Immature natural killer cell (primary cell): ENCODE measurements at regions not wholly inside any gene's neighbourhood (a gene's known extent, or its start where the extent isn't known, plus 50 kb on each side); places are given as distances from the start of the nearest gene placed in this dataset.
"Not testable (repeated sequence)": the region's sequence is repeated elsewhere in the genome, so short reads cannot be mapped to it uniquely, and the experiment has no call there.

Experiments
- DNase-seq, 3 donors: peaks; one replicate each; pipeline ENCODE4 v3.0.0; 2022; ENCODE audit warnings: mixed read lengths in 1 of 3
- H3K27ac Mint-ChIP-seq, 6 donors: one replicate each; pipeline ENCODE4 v1.8.0; 2020; ENCODE audit warnings: mixed read lengths in 6 of 6, mild to moderate bottlenecking in 5 of 6, inconsistent platforms in 4 of 6, moderate library complexity in 3 of 6
- H3K27me3 Mint-ChIP-seq, 3 donors: one replicate each; pipeline ENCODE4 v1.8.0; 2020 to 2021; ENCODE audit warnings: low read depth in 3 of 3, mild to moderate bottlenecking in 3 of 3, mixed read lengths in 3 of 3, moderate library complexity in 3 of 3, inconsistent platforms in 1 of 3
- H3K36me3 Mint-ChIP-seq, 3 donors: one replicate each; pipeline ENCODE4 v1.8.0; 2020; ENCODE audit warnings: mixed read lengths in 3 of 3, inconsistent platforms in 2 of 3, mild to moderate bottlenecking in 2 of 3
- H3K4me1 Mint-ChIP-seq, 2 donors: one replicate each; pipeline ENCODE4 v1.8.0; 2020; ENCODE audit warnings: inconsistent platforms in 2 of 2, mild to moderate bottlenecking in 2 of 2, mixed read lengths in 2 of 2, moderate library complexity in 1 of 2
- H3K4me3 Mint-ChIP-seq, 5 donors: one replicate each; pipeline ENCODE4 v1.8.0; 2020; ENCODE audit warnings: mild to moderate bottlenecking in 5 of 5, mixed read lengths in 5 of 5, inconsistent platforms in 3 of 5, moderate library complexity in 3 of 5
- H3K9me3 Mint-ChIP-seq, 6 donors: one replicate each; pipeline ENCODE4 v1.8.0; 2020; ENCODE audit warnings: mild to moderate bottlenecking in 6 of 6, mixed read lengths in 6 of 6, inconsistent platforms in 4 of 6, moderate library complexity in 3 of 6

DNA sequence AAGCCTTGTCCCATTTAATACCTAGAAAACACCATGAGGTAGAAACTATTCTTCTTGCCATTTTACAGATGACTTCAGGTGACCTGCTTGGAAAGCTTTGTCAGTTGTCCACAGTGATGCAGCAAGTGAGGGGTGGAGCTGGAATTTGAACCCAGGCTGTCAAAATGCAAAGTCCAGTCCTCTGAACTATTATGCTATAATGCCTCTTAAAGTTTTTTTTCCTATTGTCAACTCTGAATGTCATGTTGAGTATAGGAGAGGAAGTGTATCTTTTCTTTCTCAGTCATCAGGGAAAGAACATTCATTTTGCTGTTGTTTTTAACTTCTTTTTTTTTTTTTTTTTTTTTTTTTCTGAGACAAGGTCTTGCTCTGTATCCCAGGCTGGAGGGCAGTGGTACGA is 525.6 kb downstream of the XYLT1 start:
- Mint-ChIP-seq H3K27ac (no peak overlapping the region), H3K27me3 (peaks cover 3 to 5% (median 5%) of the 10 kb centered on the region in 3 donors), H3K36me3 (peaks cover 0 to 8% (median 0%) of the 10 kb centered on the region in 3 donors), H3K4me1 (no peaks in the 10 kb centered on the region), H3K4me3 (no peak overlapping the region), H3K9me3 (peaks cover 0 to 11% (median 5%) of the 10 kb centered on the region in 6 donors)
- DNase-seq = no peak

DNA sequence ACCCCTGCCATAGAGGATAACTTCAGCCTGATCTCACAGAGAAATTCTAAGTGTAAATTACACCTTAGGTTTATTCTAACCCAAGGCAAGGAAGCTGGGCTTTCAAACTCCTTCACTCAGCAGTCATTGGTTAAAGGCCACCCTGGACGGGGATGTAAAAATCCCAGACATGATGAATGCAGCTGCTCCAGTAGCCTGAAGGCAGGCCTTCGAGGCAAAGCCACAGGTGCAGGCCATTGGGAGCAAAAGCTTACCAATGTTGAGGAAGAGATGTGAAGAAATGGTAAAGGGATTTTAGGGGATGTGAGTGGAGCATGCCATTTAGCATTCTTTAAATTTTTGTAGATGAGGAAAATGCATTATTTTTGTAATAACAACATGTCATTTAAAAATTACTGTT is 514.4 kb downstream of the XYLT1 start:
- H3K36me3 Mint-ChIP-seq = no peaks in the 10 kb centered on the region
- peak overlapping the region in 1 of 6 donors; percentile 15 for H3K27ac Mint-ChIP-seq
- H3K9me3 Mint-ChIP-seq = no peaks in the 10 kb centered on the region
- DNase-seq = no peak
- H3K4me3 Mint-ChIP-seq = no peak overlapping the region
- H3K4me1 Mint-ChIP-seq = peaks cover 6 to 7% of the 10 kb centered on the region in 2 donors
- H3K27me3 Mint-ChIP-seq = peaks cover 0 to 8% (median 3%) of the 10 kb centered on the region in 3 donors

DNA sequence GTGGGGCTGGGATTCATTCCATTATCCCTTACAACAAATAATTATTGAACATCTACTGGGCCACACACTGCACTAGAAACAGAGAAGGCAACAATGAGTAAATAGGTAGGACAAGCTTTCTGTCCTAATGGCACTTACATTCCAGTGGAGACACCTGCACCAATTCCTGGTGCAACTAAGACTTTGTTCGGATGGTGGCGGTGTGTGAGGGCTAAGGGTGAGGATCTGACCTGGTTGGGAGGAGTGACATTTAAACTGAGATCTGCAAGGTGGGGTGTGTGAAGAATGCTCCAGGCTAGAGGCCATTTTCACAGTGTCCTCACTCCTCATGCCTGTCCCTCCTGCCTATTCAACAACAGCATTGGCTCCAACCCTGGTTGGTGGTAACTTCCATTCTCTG is 510.0 kb downstream of the XYLT1 start:
- no peak for DNase-seq
- no peaks in the 10 kb centered on the region for H3K9me3 Mint-ChIP-seq
- no peaks in the 10 kb centered on the region for H3K36me3 Mint-ChIP-seq
- H3K27me3 Mint-ChIP-seq = peaks cover 0 to 7% (median 7%) of the 10 kb centered on the region in 3 donors
- peaks cover 6 to 9% of the 10 kb centered on the region in 2 donors for H3K4me1 Mint-ChIP-seq
- no peak overlapping the region for H3K27ac Mint-ChIP-seq
- no peak overlapping the region for H3K4me3 Mint-ChIP-seq

DNA sequence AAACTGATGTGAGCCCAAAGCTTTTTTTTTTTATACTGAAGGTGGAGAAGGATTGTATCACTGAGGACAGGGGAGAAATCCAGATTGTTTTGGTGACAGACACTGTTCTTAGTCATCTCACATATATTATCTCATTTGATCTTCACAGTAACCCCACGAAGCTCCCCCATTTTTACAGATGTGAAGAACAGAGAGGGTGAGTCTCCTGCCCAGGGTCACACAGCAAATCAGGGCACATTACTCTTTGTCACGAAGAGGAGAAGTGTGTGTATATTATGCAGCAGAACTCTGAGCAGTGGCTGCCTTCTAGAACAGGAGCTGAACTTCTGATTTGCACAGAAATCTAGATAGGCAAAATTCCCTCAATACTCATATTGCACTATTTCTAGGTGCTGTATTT is 504.3 kb downstream of the XYLT1 start:
- peaks cover under 1 to 1% of the 10 kb centered on the region in 2 donors for H3K4me1 Mint-ChIP-seq
- no peak overlapping the region for H3K27ac Mint-ChIP-seq
- DNase-seq = no peak
- no peaks in the 10 kb centered on the region for H3K36me3 Mint-ChIP-seq
- peaks cover 0 to 3% (median 0%) of the 10 kb centered on the region in 6 donors for H3K9me3 Mint-ChIP-seq
- peaks cover 0 to 9% (median 2%) of the 10 kb centered on the region in 3 donors for H3K27me3 Mint-ChIP-seq
- no peak overlapping the region for H3K4me3 Mint-ChIP-seq

DNA sequence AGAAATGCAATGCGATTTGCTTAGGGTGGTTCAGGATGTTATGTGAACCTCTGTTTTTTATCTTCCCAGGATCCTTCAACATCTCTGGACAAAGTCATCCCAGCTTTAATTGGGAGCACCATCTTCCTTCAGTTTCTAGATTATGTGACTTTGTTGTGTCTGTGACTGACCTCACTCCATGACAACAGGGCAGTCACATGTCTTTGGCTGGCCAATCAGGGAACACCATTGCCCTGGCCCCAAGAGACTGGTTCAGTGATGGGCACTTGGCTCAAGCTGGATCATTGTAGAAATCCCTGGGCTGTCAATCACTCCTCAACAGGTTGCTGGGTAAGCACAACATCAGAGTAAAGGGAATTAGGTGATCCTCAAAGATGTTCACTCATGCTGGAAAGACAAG is 499.7 kb downstream of the XYLT1 start:
- H3K27ac Mint-ChIP-seq = no peak overlapping the region
- H3K9me3 Mint-ChIP-seq = peaks cover 0 to 2% (median 0%) of the 10 kb centered on the region in 6 donors
- no peaks in the 10 kb centered on the region for H3K36me3 Mint-ChIP-seq
- peaks cover 0 to 6% (median 2%) of the 10 kb centered on the region in 3 donors for H3K27me3 Mint-ChIP-seq
- H3K4me3 Mint-ChIP-seq = no peak overlapping the region
- no peak for DNase-seq
- no peaks in the 10 kb centered on the region for H3K4me1 Mint-ChIP-seq

DNA sequence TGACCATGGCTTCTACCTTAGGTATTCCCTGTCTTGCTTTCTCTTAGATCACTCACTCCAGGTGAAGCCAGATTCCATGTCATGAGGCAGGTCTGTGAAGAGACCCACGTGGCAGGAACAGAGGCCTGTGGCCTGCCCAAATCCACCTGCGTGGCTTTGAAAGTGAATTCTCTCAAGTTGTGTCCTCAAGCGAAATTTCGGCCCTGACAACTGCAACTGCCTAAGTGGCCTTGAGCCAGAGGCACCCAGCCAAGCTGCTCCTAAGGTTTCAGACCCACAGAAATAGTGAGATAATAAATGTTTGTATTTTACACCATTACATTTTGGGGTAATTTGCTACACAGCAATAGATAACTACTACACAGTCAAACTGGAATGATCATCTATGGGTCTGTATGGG is 497.9 kb downstream of the XYLT1 start:
- Mint-ChIP-seq H3K27me3 (peaks cover 0 to 4% (median 2%) of the 10 kb centered on the region in 3 donors), H3K4me1 (no peaks in the 10 kb centered on the region), H3K4me3 (no peak overlapping the region), H3K36me3 (no peaks in the 10 kb centered on the region), H3K9me3 (no peaks in the 10 kb centered on the region), H3K27ac (peak overlapping the region in 1 of 6 donors; percentile 22)
- DNase-seq = no peak

DNA sequence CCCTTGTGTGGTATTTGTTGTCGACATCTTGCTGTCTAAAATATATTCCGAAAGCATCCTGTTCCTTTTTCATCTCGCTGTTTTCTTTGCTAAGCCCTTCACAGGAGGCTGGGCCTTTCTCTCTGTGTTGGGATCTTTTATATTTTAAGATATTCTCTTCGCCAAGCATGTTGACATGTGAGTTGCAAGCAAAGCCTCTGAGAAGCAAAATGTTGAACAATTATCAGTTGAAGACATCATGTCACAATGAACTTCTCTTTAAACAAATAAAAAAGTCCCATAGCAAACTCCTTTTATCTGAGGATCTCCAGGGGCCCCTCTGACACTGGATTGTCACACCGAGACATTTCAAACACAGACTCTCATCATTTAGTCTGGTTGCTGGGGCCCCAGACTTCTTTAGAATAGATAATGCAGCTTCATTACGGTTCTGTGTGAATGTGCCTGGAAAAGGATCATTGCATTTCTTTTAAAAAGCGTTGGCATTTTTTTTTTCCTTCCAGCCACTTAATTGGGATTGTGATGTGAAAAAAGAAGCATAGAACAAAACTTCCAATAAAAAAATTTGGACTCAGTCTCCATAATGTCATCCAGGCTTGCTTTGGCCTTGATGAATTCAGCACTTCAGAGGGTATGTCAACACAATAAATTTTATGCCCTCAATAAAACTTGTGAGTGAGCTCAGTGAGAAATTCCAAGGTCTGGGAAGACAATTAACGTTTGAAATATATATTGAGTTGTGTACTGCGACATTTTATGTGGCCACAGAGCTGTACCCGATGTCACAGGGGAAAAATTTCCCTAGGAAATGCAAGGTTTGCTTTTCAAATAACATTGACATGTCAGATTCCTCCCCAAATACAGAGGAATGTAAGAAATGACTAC is 496.8 kb downstream of the XYLT1 start:
- Mint-ChIP-seq H3K27me3 (peaks cover 0 to 4% (median 2%) of the 10 kb centered on the region in 3 donors), H3K9me3 (no peaks in the 10 kb centered on the region), H3K4me3 (no peak overlapping the region), H3K27ac (no peak overlapping the region), H3K36me3 (no peaks in the 10 kb centered on the region), H3K4me1 (no peaks in the 10 kb centered on the region)
- DNase-seq = no peak

DNA sequence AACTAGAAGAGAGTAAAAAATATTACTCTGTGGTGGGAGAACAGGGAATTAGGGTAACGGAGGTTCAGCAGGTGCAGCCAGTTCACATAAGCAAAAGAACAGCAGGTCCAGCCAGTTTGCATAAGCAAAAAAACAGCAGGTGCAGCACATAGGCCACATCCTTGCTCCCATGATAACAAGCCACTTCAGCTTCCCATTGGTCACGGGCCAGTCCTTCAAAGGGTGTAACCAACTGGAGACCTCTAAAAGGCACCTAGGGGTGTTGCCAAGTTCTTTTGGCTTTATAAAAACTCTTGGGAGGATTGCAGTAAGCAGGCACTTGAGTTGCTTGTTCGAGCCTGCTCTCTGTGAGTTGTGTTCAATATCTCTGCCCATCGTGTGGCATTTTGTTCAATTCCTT is 488.1 kb downstream of the XYLT1 start:
- no peaks in the 10 kb centered on the region for H3K9me3 Mint-ChIP-seq
- H3K4me3 Mint-ChIP-seq = no peak overlapping the region
- peaks cover 22 to 31% of the 10 kb centered on the region in 2 donors for H3K4me1 Mint-ChIP-seq
- DNase-seq = no peak
- peaks cover 0 to 7% (median 4%) of the 10 kb centered on the region in 3 donors for H3K27me3 Mint-ChIP-seq
- peak overlapping the region in 2 of 6 donors; percentile 11 to 17 for H3K27ac Mint-ChIP-seq
- H3K36me3 Mint-ChIP-seq = peaks cover 0 to 4% (median 4%) of the 10 kb centered on the region in 3 donors

DNA sequence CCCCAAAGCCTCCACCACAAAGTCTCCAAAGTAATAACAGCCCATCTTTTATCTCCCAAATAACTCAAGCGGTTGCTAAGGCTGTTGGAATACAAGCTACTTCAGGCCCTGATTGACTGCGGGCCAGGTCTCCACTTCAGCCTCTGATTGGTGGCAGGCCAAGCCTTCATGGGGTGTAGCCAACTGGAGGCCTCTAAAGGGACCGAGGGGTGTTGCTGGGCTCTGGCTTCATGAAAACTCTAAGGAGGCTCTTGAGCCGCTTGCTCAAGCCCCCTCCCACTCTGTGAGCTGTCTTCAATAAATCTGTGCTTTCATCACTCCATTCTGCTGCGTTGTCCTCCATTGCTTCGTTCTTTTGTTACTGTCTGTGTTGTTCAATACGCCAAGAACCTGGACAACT is 487.2 kb downstream of the XYLT1 start:
- H3K9me3 Mint-ChIP-seq = no peaks in the 10 kb centered on the region
- H3K4me3 Mint-ChIP-seq = no peak overlapping the region
- H3K4me1 Mint-ChIP-seq = peaks cover 22 to 31% of the 10 kb centered on the region in 2 donors
- peaks cover 0 to 7% (median 4%) of the 10 kb centered on the region in 3 donors for H3K27me3 Mint-ChIP-seq
- DNase-seq = no peak
- H3K36me3 Mint-ChIP-seq = peaks cover 0 to 4% (median 4%) of the 10 kb centered on the region in 3 donors
- peak overlapping the region in 4 of 6 donors; percentile 35 to 96 (median 72) for H3K27ac Mint-ChIP-seq

DNA sequence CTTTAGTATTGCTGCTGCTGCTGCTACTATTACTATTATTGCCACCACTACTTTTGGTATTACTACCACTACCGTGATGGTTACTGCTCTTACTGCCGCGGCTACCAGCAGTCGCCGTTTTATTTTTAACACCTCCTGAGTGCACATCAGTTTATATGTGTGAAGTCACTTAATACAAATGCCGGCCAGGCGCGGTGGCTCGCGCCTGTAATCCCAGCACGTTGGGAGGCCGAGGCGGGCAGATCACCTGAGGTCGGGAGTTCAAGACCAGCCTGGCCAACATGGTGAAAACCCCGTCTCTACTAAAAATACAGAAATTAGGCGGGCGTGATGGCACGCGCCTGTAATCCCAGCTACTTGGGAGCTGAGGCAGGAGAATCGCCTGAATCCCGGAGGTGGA is 486.7 kb downstream of the XYLT1 start:
- not testable (repeated sequence) for H3K36me3 Mint-ChIP-seq, H3K27me3 Mint-ChIP-seq, DNase-seq, H3K9me3 Mint-ChIP-seq
- Mint-ChIP-seq H3K27ac (peak overlapping the region in 4 of 6 donors; percentile 91 to 96 (median 94)), H3K4me3 (peak overlapping the region in 1 of 5 donors; percentile 75), H3K4me1 (peaks cover 22 to 31% of the 10 kb centered on the region in 2 donors)

DNA sequence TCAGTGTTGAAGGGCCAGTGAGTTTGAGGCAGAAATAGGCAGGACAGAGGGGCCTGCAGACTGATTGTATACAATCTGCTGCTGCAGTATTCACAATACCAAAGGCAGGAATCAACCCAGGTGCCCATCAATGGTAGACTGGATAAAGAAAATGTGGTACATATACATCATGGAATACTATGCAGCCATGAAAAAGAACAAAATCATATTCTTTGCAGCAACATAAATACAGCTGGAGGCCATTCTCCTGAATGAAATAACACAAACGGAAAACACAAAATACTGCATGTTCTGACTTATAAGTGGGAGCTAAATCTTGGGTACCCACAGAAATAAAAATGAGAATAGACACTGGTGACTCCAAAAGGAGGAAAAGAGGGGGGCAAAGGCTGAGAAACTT is 485.1 kb downstream of the XYLT1 start:
- Mint-ChIP-seq H3K9me3 (no peaks in the 10 kb centered on the region), H3K27ac (peak overlapping the region in 5 of 6 donors; percentile 73 to 96 (median 92)), H3K36me3 (peaks cover 0 to 4% (median 4%) of the 10 kb centered on the region in 3 donors), H3K27me3 (peaks cover 1 to 7% (median 4%) of the 10 kb centered on the region in 3 donors), H3K4me3 (peak overlapping the region in 1 of 5 donors; percentile 75), H3K4me1 (peaks cover 22 to 31% of the 10 kb centered on the region in 2 donors)
- no peak for DNase-seq

DNA sequence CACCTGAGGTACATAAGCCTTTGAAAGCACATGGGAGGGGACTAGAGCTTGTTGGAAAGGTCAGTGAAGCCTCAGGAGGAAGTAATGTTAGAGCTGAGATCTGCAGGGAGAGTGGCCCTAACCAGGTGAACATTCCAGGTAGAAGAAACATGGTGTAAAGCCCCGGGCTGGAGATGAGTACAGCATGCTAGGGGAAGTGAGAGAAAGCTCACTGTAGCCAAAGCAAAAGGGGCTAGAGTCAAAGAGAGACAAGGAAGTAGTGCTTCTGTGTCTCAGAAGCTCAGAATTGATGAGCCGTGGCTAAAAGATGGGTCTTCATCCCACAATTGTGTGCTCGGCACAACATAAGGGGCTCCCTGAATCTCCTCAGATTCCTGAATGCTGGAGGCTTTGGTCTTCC is 481.8 kb downstream of the XYLT1 start:
- Mint-ChIP-seq H3K27me3 (peaks cover 1 to 7% (median 4%) of the 10 kb centered on the region in 3 donors), H3K27ac (peak overlapping the region in 1 of 6 donors; percentile 73), H3K36me3 (peaks cover 0 to 4% (median 4%) of the 10 kb centered on the region in 3 donors), H3K4me1 (peaks cover 37 to 47% of the 10 kb centered on the region in 2 donors), H3K4me3 (no peak overlapping the region), H3K9me3 (no peaks in the 10 kb centered on the region)
- DNase-seq = no peak

DNA sequence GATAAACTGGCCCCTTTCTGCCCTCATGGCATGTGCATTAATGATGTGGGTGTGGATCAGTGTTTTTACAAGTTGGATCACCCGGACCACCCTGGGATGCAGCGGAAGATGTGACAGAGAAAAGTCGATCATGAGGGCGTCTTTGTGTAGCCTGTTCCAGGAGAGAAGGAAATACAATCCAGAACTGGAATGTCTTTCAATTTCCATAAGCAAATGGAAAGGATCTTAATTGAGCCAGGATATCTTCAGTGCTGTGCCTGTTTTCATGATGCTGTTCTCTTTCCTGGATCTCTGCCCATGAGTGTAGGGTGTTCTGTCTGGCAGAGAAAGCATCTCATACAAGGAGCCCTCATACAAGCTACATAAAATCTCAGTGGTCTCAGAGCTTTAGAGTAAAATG is 481.4 kb downstream of the XYLT1 start:
- Mint-ChIP-seq H3K4me3 (no peak overlapping the region), H3K27ac (peak overlapping the region in 2 of 6 donors; percentile 20 to 73), H3K4me1 (peaks cover 37 to 46% of the 10 kb centered on the region in 2 donors), H3K27me3 (peaks cover 1 to 7% (median 4%) of the 10 kb centered on the region in 3 donors), H3K9me3 (no peaks in the 10 kb centered on the region), H3K36me3 (peaks cover 0 to 4% (median 4%) of the 10 kb centered on the region in 3 donors)
- DNase-seq = no peak

DNA sequence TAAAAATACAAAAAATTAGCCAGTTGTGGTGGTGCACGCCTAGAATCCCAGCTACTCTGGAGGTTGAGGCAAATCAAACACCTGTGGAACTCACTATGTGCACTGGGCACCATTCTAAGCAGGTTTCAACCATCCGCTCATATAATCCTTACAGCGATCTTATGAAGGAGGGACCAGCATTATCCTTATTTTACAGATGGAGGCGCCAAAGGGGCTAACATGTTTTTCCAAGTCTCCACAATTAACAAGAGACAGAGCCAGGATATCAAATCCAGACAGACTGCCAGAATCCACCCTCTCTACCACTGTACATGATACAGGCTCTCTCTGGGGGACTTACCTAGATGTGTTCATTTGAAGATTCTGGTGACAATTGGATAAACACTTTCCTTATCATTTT is 479.0 kb downstream of the XYLT1 start:
- peaks cover 0 to 3% (median 0%) of the 10 kb centered on the region in 3 donors for H3K36me3 Mint-ChIP-seq
- peaks cover 24 to 32% of the 10 kb centered on the region in 2 donors for H3K4me1 Mint-ChIP-seq
- H3K4me3 Mint-ChIP-seq = peak overlapping the region in 2 of 5 donors; percentile 4 to 56
- no peak for DNase-seq
- peak overlapping the region in 4 of 6 donors; percentile 26 to 88 (median 57) for H3K27ac Mint-ChIP-seq
- H3K9me3 Mint-ChIP-seq = no peaks in the 10 kb centered on the region
- peaks cover 0 to 6% (median 1%) of the 10 kb centered on the region in 3 donors for H3K27me3 Mint-ChIP-seq
